PC-9 (cell line): ENCODE measurements at regions not wholly inside any gene's neighbourhood (a gene's known extent, or its start where the extent isn't known, plus 50 kb on each side); places are given as distances from the start of the nearest gene placed in this dataset.

Experiments
- BruUV-seq: library from RNA; stranded (reverse); fragments of 400-500 nt; replicated peaks from 2 replicates; lab custom pipeline; 2021; lab: Mats Ljungman, UMichigan
- CTCF ChIA-PET: fragments of 300-600 bp; sonication (Branson Sonifier 250); formaldehyde crosslinking; loops from one replicate; lab custom pipeline; 2022; ENCODE audit warnings: antibody characterized with exemption; lab: Charles Lee
- POLR2A ChIA-PET: fragments of 300-600 bp; sonication (Branson Sonifier 250); formaldehyde crosslinking; loops from one replicate; lab custom pipeline; 2022; ENCODE audit warnings: antibody characterized with exemption; ENCODE audit not compliant: unreplicated experiment; lab: Charles Lee
- DNase-seq, 2 experiments: peaks; one replicate each; pipeline versions ENCODE4 v3.0.0 to v3.0.0-alpha.2; 2015 to 2022; ENCODE audit warnings: mixed read lengths in 1 of 2
- H2AFZ ChIP-seq: fragments of 200-600 bp; sonication (generic); 2 replicates; pipeline ENCODE4 v1.8.1; 2017; ENCODE audit warnings: antibody characterized with exemption
- H3F3A ChIP-seq: fragments of 200-600 bp; sonication (generic); 2 replicates; pipeline ENCODE4 v1.8.1; 2017; ENCODE audit warnings: antibody characterized with exemption, mild to moderate bottlenecking, low read depth; ENCODE audit not compliant: insufficient read depth
- H3K27ac ChIP-seq: fragments of 200-600 bp; sonication (generic); 2 replicates; pipeline ENCODE4 v1.6.1; 2016; ENCODE audit warnings: mixed run types
- H3K27me3 ChIP-seq: fragments of 200-600 bp; sonication (generic); 2 replicates; pipeline ENCODE4 v1.6.1; 2016; ENCODE audit warnings: low read depth, mixed run types; ENCODE audit not compliant: insufficient read depth
- H3K36me3 ChIP-seq: fragments of 200-600 bp; sonication (generic); 2 replicates; pipeline ENCODE4 v1.6.1; 2016; ENCODE audit warnings: low read depth, mixed run types
- H3K4me1 ChIP-seq: fragments of 200-600 bp; sonication (generic); replicated peaks from 2 replicates; pipeline ENCODE4 v1.6.1; 2016; ENCODE audit warnings: mixed run types; ENCODE audit not compliant: insufficient read depth
- H3K4me2 ChIP-seq: fragments of 200-600 bp; sonication (generic); 2 replicates; pipeline ENCODE4 v1.6.1; 2017; ENCODE audit warnings: mixed run types
- H3K4me3 ChIP-seq: fragments of 200-600 bp; sonication (generic); 2 replicates; pipeline ENCODE4 v1.6.1; 2016; ENCODE audit warnings: mixed run types
- H3K79me2 ChIP-seq: fragments of 200-600 bp; sonication (generic); 2 replicates; pipeline ENCODE4 v1.6.1; 2017; ENCODE audit warnings: low read depth, mixed run types
- H3K9me2 ChIP-seq: fragments of 200-600 bp; sonication (generic); 2 replicates; pipeline ENCODE4 v1.8.1; 2017; ENCODE audit warnings: mild to moderate bottlenecking; ENCODE audit not compliant: insufficient read depth
- H3K9me3 ChIP-seq: fragments of 200-600 bp; sonication (generic); 2 replicates; pipeline ENCODE4 v1.8.1; 2016; ENCODE audit warnings: low read depth; ENCODE audit not compliant: insufficient read depth
- H4K20me1 ChIP-seq: fragments of 200-600 bp; sonication (generic); 2 replicates; pipeline ENCODE4 v1.8.1; 2017; ENCODE audit not compliant: insufficient read depth
- EZH2 ChIP-seq: fragments of 200-600 bp; sonication (generic); IDR thresholded peaks from 2 replicates; pipeline ENCODE4 v1.8.0; 2017; ENCODE audit warnings: antibody characterized with exemption, low read depth
- intact Hi-C: fragments of 100-400 bp; cut with micrococcal nuclease; formaldehyde crosslinking; loops from one replicate; pipeline ENCODE4 v1.10.0; 2022; ENCODE audit not compliant: unreplicated experiment
- TF ChIP-seq, protein P1 (sequence below): fragments of 200-600 bp; sonication (generic); conservative IDR thresholded peaks from 2 replicates; pipeline ENCODE4 v1.6.1; 2017; ENCODE audit warnings: mixed run types, antibody characterized with exemption, mild to moderate bottlenecking, moderate library complexity

DNA sequence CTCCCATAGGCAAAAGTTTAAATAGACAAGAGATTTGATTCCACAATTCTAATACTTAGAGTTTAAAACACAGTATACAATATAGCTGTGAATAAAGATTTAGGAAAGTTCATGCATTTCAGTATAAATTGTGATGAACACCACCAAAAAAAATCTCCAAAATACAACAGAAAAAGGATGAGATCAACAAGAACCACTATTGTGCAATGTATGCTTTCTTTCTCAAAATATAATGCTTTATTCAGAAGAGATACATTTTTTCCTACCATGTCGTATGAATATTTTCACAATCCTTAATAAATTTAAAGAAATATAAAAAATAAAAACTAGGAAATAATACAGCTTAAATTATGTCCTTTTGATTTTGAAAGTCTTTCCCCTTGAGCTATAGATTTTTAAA lies 1309.2 kb downstream of the MRPL39 start:
- Histone ChIP-seq H3K79me2 (no peaks in the 10 kb centered on the region), H3K4me3 (no peak overlapping the region), H3K9me3 (no peaks in the 10 kb centered on the region), H3K4me1 (no peaks in the 10 kb centered on the region), H2AFZ (no peak overlapping the region), H3K27me3 (no peaks in the 10 kb centered on the region), H3F3A (no peaks in the 10 kb centered on the region), H3K9me2 (no peaks in the 10 kb centered on the region), H4K20me1 (no peaks in the 10 kb centered on the region), H3K36me3 (no peaks in the 10 kb centered on the region), H3K27ac (no peak overlapping the region), H3K4me2 (no peak overlapping the region)
- POLR2A ChIA-PET: no interaction called here
- TF ChIP-seq, protein P1, sequence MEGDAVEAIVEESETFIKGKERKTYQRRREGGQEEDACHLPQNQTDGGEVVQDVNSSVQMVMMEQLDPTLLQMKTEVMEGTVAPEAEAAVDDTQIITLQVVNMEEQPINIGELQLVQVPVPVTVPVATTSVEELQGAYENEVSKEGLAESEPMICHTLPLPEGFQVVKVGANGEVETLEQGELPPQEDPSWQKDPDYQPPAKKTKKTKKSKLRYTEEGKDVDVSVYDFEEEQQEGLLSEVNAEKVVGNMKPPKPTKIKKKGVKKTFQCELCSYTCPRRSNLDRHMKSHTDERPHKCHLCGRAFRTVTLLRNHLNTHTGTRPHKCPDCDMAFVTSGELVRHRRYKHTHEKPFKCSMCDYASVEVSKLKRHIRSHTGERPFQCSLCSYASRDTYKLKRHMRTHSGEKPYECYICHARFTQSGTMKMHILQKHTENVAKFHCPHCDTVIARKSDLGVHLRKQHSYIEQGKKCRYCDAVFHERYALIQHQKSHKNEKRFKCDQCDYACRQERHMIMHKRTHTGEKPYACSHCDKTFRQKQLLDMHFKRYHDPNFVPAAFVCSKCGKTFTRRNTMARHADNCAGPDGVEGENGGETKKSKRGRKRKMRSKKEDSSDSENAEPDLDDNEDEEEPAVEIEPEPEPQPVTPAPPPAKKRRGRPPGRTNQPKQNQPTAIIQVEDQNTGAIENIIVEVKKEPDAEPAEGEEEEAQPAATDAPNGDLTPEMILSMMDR: no peak
- no peak for TF ChIP-seq EZH2
- CTCF ChIA-PET: no interaction called here
- intact Hi-C loops: no loop called here
- DNase-seq: no peak
- BruUV-seq: no TSS peak

DNA sequence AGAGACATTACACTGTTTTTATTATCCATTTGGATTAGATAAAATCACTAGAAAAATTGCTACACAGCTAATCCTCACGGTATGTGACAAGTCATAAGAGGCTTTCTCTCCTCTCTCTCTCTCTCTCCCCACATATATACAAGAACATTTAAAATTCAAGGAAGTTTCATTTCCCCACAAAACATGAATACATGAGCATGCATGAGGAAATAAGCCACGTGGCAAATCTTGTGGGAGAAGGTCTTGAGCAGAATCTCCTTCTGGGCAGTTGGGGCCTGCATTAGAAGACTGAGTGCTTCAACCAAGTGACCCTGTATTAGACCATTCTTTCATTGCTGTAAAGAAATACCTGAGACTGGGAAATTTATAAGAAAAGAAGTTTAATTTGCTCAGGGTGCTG lies 1313.1 kb downstream of the MRPL39 start:
- POLR2A ChIA-PET: no interaction called here
- BruUV-seq: no TSS peak

DNA sequence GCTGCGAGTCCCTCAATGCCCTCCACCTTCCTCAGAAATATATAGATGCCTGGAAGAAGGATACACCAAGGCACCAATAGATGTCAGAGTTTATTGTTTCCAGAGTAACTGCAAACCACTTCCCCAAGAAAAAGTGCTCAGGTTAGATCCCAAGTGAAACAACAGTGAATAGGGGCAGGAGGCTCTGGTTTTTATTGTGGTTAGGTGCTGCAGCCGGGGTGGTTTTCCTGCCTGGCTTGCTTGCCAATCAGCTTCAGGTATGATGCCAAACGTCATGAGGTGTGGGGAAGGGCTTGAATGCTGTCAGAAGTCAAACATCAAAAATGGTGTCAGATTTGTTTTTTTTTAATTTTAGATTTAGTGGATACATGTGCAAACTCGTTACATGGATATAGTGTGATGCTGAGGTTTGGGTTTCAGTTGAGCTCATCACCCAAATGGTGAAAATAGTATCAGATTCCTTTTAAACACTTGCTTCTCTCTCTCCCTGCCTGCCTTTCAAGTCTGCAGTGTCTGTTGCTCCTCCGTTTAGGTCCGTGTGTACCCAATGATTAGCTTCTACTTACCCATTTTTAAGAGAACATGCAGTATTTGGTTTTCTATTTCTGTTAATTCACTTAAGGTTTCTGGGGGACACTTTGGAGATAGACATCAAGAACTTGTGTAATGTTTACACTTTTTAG lies 1317.0 kb downstream of the MRPL39 start:
- ChIA-PET CTCF (no interaction called here), POLR2A (no interaction called here)
- TF ChIP-seq EZH2: no peak
- TF ChIP-seq, protein P1: no peak

More for the DNA sequence above, 1313.1 kb downstream of the MRPL39 start:
- no peaks in the 10 kb centered on the region for H3F3A ChIP-seq
- H4K20me1 ChIP-seq: no peaks in the 10 kb centered on the region
- H3K27ac ChIP-seq: no peak overlapping the region
- DNase-seq: no peak
- H3K9me3 ChIP-seq: no peaks in the 10 kb centered on the region
- no peaks in the 10 kb centered on the region for H3K27me3 ChIP-seq
- H3K4me3 ChIP-seq: no peak overlapping the region
- H3K36me3 ChIP-seq: no peaks in the 10 kb centered on the region
- H3K79me2 ChIP-seq: no peaks in the 10 kb centered on the region
- TF ChIP-seq, protein P1: no peak
- TF ChIP-seq EZH2: no peak
- H3K9me2 ChIP-seq: no peaks in the 10 kb centered on the region
- no peak overlapping the region for H3K4me2 ChIP-seq
- H3K4me1 ChIP-seq: no peaks in the 10 kb centered on the region
- no peak overlapping the region for H2AFZ ChIP-seq
- intact Hi-C loops: no loop called here
- CTCF ChIA-PET: no interaction called here

More for the DNA sequence above, 1317.0 kb downstream of the MRPL39 start:
- H3K79me2 ChIP-seq: no peaks in the 10 kb centered on the region
- H3K9me2 ChIP-seq: no peaks in the 10 kb centered on the region
- no peaks in the 10 kb centered on the region for H4K20me1 ChIP-seq
- H3F3A ChIP-seq: no peaks in the 10 kb centered on the region
- DNase-seq: no peak
- no peak overlapping the region for H3K4me3 ChIP-seq
- no peak overlapping the region for H3K4me2 ChIP-seq
- H3K4me1 ChIP-seq: no peaks in the 10 kb centered on the region
- no peak overlapping the region for H2AFZ ChIP-seq
- no peak overlapping the region for H3K27ac ChIP-seq
- H3K9me3 ChIP-seq: no peaks in the 10 kb centered on the region
- no peaks in the 10 kb centered on the region for H3K36me3 ChIP-seq
- no peaks in the 10 kb centered on the region for H3K27me3 ChIP-seq
- intact Hi-C loops: no loop called here
- no TSS peak for BruUV-seq
